ENCODE measurements at regions not wholly inside any gene's neighbourhood (a gene's known extent, or its start where the extent isn't known, plus 50 kb on each side); places are given as distances from the start of the nearest gene placed in this dataset.

DNA sequence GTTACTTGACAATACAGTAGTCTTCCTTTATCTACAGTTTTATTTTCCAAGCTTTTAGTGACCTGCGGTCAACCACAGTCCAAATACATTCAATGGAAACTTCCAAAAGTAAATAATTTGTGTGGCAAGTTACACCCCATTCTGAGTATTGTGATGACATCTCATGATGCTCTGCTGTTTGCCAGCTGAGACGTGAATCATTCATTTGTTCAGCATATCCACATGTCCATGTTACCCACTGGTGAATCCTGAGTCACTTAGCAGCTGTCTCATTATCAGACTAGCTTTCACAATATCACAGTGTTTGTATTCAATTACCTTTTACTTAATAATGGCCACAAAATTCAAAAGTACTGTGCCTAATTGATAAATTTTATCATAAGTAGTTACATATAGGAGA is 179.8 kb downstream of the PRR20E start:
- Histone ChIP-seq H3K36me3 (no peaks in the 10 kb centered on the region), H3K4me3 (ENCODE audit: low read depth, low read length) (no peak overlapping the region), H3K4me1 (no peaks in the 10 kb centered on the region), H3K9me3 (no peaks in the 10 kb centered on the region), H3K27me3 (no peaks in the 10 kb centered on the region)
- TF ChIP-seq, protein P1, sequence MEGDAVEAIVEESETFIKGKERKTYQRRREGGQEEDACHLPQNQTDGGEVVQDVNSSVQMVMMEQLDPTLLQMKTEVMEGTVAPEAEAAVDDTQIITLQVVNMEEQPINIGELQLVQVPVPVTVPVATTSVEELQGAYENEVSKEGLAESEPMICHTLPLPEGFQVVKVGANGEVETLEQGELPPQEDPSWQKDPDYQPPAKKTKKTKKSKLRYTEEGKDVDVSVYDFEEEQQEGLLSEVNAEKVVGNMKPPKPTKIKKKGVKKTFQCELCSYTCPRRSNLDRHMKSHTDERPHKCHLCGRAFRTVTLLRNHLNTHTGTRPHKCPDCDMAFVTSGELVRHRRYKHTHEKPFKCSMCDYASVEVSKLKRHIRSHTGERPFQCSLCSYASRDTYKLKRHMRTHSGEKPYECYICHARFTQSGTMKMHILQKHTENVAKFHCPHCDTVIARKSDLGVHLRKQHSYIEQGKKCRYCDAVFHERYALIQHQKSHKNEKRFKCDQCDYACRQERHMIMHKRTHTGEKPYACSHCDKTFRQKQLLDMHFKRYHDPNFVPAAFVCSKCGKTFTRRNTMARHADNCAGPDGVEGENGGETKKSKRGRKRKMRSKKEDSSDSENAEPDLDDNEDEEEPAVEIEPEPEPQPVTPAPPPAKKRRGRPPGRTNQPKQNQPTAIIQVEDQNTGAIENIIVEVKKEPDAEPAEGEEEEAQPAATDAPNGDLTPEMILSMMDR (IDR thresholded peaks at IDR 0.05; ENCODE audit: low read depth, low read length): no peak
- DNase-seq: no peak

DNA sequence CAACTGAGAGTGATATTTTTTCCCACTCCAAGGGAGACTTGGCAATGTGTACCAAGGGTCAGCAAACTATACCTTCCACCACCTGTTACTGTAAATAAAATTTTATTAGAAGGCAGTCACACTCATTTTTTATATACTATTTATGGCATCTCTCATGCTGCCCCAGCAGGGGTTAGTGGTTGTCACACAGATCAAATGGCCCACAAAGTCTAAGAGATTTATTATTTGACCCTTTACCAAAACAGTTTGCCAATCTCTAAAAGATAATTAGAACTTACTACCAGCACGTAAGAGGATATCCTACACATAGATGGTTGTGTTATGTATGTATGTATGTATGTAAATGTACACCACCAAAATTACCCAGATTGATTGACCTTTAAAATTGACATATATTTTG is 185.1 kb downstream of the PRR20E start:
- DNase-seq: no peak
- Histone ChIP-seq H3K4me3 (ENCODE audit: low read depth, low read length) (no peak overlapping the region), H3K36me3 (no peaks in the 10 kb centered on the region), H3K9me3 (no peaks in the 10 kb centered on the region), H3K27me3 (no peaks in the 10 kb centered on the region), H3K4me1 (no peaks in the 10 kb centered on the region)
- TF ChIP-seq, protein P1 (IDR thresholded peaks at IDR 0.05; ENCODE audit: low read depth, low read length): no peak

DNA sequence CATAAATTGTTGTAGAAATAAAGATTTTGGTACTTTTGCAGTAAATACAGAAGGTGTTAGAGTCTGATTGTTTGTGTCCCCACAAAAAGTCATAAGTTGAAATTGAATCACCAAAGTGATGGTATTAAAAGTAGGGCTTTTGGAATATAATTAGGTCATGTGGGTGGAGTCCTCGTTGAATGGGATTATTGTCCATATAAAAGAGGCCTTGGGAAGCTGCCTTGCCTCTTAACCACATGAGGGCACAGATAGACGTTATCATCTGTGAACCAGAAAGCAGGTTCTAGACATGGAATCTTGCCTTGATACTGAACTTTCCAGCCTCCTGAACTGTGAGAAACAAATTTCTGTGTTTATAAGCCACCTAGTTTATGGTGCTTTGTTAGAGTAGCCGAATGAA is 186.8 kb downstream of the PRR20E start:
- H3K9me3 ChIP-seq: no peaks in the 10 kb centered on the region
- no peaks in the 10 kb centered on the region for H3K27me3 ChIP-seq
- H3K36me3 ChIP-seq: no peaks in the 10 kb centered on the region
- no peaks in the 10 kb centered on the region for H3K4me1 ChIP-seq
- no peak for DNase-seq
- TF ChIP-seq, protein P1 (IDR thresholded peaks at IDR 0.05; ENCODE audit: low read depth, low read length): no peak
- H3K4me3 ChIP-seq (ENCODE audit: low read depth, low read length): no peak overlapping the region

DNA sequence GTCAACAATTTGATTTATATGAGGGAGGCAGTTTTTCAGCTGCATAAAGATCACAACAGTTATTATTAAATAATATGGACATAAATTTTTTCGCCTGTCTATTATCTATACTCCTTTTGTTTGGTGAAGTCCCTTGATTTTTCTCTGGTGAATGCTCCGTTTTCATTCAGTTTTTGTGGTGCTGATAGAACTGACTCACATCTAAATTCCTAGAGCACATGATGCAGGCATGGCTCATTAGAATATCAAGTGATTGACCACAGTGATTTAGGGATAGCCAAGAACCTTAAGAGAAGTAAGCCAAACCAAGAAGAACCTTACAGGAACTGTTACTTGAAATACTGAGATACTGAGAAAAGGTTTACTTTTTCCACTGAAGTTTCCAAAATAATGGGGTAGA is 208.9 kb downstream of the PRR20E start:
- TF ChIP-seq, protein P1 (IDR thresholded peaks at IDR 0.05; ENCODE audit: low read depth, low read length): no peak
- H3K9me3 ChIP-seq: no peaks in the 10 kb centered on the region
- no peak overlapping the region for H3K4me3 ChIP-seq (ENCODE audit: low read depth, low read length)
- no peaks in the 10 kb centered on the region for H3K4me1 ChIP-seq
- H3K27me3 ChIP-seq: no peaks in the 10 kb centered on the region
- H3K36me3 ChIP-seq: no peaks in the 10 kb centered on the region
- DNase-seq: no peak

DNA sequence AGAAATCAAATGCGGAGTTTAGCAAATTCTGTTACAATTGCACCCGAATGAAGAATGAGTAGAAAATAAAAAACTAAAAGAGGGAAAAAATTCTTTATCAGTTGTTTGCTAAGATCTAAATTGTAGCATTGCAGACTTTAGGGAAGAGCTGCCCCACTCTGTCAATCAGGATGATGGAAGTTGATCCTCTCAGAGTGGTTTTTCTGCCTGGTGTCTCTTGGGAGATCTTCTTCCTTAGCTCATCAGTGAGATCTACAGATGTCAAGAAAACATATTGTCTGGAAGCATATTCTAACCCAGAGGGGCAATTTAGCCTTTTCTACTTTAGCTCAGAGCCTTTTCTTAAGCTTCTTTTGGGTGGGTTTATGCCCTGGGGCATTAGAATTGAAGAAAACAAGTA is 223.2 kb upstream of the PCDH17 start:
- no peak for DNase-seq
- TF ChIP-seq, protein P1 (IDR thresholded peaks at IDR 0.05; ENCODE audit: low read depth, low read length): no peak

DNA sequence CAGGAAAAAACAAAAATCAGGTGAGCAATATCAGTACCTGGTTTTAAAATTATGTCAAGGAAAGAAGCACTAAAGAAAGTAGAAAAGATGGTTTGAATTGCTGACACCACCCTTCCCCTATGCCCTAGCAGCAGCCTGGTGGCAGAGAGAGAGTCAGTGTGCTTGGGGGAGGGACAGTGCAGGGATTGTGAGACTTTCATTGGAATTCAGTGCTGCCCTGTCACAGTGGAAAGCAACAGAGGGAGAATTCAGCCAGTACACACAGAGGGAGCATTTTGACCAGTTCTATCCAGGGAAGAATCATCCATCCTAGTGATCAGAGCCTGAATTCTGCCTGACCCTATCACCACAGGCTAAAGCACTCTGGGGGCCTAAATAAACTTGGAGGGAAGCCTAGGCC is 222.4 kb upstream of the PCDH17 start:
- Histone ChIP-seq H3K27me3 (no peaks in the 10 kb centered on the region), H3K4me1 (no peaks in the 10 kb centered on the region), H3K4me3 (ENCODE audit: low read depth, low read length) (no peak overlapping the region), H3K36me3 (no peaks in the 10 kb centered on the region), H3K9me3 (no peaks in the 10 kb centered on the region)
- TF ChIP-seq, protein P1 (IDR thresholded peaks at IDR 0.05; ENCODE audit: low read depth, low read length): no peak
- DNase-seq: no peak

More for the DNA sequence above, 223.2 kb upstream of the PCDH17 start:
- Histone ChIP-seq H3K4me1 (no peaks in the 10 kb centered on the region), H3K27me3 (no peaks in the 10 kb centered on the region), H3K9me3 (no peaks in the 10 kb centered on the region), H3K36me3 (no peaks in the 10 kb centered on the region), H3K4me3 (ENCODE audit: low read depth, low read length) (no peak overlapping the region)

Measured in BE2C (cell line).